ENCODE measurements at regions not wholly inside any gene's neighbourhood (a gene's known extent, or its start where the extent isn't known, plus 50 kb on each side); places are given as distances from the start of the nearest gene placed in this dataset.
"Not testable (repeated sequence)": the region's sequence is repeated elsewhere in the genome, so short reads cannot be mapped to it uniquely, and the experiment has no call there.

DNA sequence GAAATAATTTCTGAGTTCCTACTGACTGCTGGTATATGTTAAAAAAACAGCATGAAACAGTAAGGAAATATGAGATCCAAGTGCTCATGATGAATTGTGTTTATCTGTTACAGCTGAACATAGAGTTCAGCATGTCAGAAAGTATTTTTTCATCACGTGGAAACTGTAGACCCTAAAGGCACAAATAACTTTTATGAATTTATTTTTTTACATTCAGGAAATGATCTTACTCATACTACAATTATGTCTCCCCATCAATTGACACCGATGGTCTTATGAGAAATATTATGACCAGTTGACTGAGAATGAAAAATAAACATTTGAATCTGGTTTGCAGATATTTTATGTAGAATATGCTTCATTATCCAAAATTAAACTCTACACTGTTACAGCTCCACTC lies 283.1 kb upstream of the SPANXN4 start:
- no peak for FAIRE-seq

DNA sequence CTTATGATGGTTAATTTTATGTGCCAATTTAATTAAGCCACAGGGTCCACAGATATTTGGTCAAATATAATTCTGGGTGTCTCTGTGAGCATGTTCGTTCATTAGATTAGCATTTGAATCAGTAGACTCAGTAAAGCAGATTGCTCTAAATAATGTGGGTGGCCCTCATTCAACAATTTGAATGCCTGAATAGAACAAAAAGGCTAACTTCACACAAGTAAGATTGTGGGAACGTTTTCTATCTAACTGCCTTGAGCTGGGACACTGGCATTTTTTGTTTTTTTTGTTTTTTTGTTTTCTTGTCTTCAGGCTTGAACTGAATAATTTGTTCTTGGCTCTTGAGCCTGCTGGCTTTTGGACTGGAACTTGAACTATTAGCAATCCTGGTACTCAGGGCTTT lies 292.4 kb upstream of the SPANXN4 start:
- FAIRE-seq, result no peak

DNA sequence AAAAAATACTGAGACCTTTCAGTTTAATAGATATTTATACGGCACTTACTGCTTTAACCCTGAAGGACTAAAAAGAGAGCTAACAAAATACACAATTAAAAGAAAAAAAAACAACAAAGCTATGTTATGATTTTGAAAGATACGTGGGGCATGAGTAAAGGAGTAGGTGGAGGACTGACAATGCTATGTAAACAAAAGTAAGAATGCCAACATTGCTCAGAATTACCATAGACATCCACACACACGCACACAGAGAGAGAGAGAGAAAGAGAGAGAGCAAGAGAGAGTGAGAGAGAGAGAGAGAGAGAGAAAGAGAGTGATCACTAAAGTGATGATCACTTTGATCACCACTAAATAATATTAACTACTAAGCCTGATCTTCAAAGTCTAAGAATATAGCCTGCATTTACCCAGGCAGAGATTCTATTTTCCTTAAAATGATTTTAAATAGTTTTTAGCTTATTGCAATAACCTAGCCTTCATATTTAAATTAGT lies 313.9 kb upstream of the SPANXN4 start:
- FAIRE-seq, result no peak

DNA sequence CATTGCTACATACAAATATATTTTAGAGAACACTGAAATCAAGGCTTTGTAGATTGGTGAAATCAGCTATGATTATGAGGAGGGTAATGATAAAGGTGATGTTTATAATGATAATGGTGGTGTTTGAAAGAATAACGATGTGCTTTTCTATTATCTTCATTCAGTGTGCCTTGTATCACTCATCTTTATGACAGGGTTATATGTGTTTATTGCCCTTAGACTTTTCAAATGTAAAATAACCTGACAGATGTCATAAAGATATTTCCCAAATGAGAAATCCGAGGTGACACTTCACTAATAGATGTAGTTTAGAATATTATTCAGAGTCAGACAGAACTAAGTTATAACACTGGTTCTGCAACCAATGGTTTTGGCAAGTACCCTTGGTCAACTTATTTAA lies 323.0 kb upstream of the SPANXN4 start:
- FAIRE-seq, result no peak

DNA sequence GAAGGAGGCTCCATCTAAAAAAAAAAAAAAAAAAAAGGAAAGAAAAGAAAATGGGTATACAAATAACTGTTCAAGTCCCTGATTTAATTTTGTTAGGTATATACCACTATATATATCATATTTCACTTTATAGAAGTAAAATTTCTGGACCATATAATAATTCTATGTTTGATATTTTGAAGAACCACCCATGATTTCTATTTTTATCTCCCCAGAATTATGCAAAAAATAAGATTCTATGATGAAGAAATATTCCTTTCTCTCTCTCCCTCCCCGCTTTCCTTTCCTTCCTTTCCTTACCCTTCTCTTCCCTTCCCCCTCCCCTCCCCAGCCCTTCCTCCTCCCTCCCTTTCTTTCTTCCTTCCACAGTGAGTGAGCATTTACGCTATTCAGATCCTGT lies 337.5 kb upstream of the SPANXN4 start:
- FAIRE-seq, result no peak

DNA sequence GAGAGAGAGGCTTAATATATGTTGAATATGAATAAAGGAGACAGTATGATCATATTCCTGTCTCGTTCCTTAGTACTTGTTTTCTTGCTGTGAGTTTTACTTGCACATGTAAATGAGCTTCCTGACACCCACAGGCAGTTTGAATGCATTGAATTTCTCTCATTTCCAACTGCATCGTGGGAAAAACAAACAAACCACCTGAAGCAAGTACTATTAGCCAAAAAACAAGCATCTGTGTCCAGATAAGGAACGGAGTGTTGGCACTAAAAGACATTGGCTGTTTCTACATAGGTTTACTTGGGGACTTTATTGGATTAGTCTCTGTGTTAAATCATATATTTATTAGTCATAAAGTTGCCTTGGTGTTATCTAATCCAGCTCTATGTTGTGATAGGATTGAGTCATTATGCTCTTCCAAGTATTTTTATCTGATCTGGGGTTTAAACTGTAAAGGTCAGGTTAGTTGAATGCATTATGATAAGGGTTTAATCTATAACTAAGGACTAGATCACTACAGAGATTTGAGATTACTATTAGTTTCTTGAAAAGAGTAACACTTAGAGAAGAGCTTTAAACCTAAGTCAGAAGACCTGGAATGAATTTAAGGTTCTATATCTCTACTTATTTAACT lies 339.0 kb upstream of the SPANXN4 start:
- FAIRE-seq, result no peak

DNA sequence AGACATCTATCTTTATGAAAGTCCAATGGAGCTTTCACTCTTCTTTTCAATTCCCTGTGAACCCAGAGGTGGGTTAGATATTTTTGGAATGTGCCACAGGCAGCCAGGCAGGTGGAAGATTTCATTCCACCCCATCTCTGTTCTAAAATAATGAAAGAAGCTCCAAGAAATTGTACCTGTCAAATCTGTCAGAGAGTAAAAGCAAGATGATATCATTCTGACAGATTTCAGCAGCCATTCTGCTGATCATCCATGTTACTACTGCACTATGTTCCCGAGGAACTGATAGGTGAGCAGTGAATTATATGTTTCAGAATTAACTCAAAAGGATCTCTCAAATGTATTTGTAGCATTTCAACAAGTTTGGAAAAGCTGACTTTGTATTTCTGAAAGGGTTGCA lies 339.5 kb upstream of the SPANXN4 start:
- no peak for FAIRE-seq

DNA sequence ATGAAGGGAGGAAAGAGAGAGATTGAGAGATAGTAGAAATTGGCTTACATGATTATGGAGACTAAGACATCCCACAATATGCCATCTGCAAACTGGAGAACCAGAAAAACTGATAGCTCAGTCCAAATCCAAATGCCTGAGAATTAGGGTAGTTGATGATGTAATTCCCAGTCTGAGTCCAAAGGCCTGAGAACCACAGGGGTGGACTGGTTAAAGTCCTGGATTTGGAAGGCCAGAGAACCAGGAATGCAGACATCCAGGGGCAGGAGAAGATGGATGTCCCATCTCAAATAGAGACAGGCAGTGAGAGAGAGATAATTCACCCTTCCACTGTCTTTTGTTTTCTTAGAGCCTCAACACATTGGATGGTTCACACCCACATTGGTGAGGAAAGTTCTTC lies 345.7 kb upstream of the SPANXN4 start:
- no peak for FAIRE-seq

DNA sequence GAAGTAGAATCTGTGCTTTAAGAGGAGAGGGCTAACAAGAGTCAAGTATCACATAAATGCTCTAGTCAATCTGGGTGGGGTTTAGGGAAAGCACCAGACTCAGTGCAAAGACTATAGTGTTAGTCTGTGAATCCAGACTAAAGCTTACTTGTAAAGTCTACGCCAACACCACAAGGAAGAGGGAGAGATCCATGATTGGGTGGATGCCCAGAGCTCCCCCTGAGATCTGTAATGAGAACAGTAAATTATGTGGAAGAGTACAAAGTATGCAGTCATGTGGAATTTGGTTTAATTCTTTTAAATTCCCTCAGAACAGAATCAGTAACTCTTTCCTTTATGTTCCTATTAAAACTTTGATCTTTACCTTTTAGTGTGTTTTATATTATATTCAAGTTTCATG lies 354.7 kb upstream of the SPANXN4 start:
- FAIRE-seq, result no peak

DNA sequence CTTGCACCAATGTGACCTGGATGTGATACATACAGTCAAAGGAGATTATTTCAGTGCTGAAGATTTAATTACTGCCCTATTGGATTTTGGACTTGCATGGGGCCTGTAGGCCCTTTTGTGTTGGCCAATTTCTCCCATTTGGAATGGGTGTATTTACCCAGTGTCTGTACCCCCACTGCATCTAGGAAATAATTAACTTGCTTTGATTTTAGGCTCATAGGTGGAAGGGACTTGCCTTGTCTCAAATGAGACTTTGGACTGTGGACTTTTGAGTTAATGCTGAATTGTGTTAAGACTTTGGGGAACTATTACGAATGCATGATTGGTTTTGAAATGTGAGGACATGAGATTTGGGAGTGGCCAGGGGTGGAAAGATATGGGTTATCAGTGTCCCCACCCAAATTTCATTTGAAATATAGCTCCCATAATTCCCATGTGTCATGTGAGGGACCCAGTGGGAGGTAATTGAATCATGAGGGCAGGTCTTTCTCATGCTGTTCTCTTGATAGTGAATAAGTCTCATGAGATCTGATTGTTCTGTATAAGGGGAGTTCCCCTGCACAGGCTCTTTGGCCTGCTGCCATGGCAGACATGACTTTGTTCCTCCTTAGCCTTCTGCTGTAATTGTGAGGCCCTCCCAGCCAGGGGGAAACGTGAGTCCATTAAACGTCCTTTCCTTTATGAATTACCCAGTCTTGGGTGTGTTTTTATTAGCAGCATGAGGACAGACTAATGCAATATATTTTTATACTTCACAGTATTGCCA lies 362.2 kb upstream of the SPANXN4 start:
- FAIRE-seq, result no peak

DNA sequence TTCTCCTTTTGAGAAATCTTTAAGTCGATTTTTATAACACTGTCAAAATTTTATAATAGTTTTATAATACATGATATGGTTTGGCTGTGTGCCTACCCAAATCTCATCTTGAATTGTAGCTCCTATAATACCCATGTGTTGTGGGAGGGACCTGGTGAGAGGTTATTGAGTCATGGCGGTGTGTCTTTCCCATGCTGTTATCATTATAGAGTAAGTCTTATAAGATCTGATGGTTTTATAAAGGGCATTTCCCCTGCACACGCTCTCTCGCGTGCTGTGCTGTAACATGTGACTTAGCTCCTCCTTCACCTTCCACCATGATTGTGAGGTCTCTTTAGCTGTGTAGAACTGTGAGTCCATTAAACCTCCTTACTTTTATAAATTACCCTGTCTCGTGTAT lies 364.0 kb upstream of the SPANXN4 start:
- no peak for FAIRE-seq

DNA sequence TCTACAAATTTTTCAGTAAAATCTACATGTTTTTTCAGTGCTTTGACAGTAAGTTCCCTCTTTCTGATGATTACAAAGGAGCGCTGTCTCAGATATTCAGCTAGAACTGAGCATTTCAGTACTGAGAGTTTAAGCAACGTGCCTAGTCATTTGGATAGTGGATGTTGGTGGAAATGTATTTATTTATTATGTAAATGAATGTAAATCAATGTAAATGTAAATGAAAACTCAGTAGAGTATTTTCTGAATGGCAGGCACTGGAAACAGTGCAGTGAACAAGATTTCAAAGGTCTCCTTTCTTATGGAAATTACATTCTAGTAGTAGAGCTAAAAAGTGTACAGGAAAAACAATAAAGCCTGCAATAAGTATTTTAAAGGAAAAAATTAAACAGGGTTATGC lies 370.2 kb upstream of the SPANXN4 start:
- no peak for FAIRE-seq

DNA sequence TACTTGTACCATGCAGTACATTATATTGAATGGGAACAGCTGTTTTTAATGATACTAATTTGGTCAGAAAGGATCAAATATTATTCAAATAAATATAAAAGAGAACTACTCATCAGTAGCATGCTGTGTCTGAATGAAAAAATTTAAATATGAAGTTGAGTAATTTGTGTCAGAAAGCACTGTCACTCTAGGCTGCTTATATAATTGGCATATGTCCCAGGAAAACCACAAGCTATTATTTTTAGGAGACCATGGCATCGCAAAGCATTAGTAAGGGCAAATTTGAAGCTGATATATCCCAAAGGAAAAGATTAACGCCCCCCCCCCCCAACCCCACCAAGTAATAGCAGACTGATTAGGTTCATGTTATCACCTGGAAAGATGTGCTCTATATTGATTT lies 388.5 kb upstream of the SPANXN4 start:
- FAIRE-seq, result no peak

DNA sequence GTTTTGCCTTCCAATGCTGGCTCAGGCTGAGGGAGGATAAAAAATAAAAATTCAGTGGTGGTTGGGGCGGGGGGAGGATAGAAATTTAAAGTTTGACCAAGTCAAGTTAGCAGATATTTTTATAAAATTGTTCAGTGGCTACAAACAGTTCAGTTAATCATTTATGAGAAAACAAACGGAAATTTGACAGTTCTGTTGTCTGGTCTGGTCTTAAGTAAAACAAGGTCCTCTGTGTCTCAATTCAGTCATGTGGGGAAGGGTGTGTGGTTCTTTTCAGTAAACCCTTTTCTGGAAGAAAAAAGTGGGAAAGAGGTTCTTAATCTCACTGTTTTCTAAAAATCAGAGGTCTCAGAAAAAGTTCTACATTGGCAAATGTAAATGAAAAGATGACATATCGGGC lies 409.1 kb upstream of the SPANXN4 start:
- FAIRE-seq, result no peak

DNA sequence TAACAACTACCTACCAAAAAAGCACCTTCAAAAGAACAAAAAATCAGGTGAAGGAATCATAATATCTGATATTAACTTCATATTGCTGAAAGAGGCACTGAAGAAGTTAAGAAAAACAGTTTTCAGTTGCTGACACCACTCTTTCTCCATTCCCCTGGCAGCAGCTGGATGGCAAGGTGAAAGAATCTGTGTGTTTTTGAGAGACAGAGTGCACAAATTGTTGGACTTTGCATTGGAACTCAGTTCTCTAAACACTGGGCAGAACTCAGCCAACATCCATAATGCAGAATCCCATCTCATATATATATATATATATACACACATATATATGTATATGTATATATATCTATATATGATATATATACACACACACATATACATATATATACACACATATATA lies 408.3 kb upstream of the MAGEC2 start:
- FAIRE-seq, result no peak

DNA sequence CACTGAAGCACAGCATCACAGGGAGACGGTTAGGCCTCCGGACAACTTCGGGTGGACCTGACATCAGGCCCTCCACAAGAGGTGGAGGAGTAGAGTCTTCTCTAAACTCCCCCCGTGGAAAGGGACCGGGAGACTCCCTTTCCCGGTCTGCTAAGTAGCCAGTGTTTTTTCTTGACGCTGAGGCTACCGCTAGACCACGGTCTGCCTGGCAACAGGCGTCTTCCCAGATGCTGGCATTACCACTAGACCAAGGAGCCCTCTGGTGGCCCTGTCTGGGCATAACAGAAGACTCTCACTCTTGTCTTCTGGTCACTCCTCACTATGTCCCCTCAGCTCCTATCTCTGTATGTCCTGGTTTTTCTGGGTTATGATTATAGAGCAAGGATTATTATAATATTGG lies 401.5 kb upstream of the MAGEC2 start:
- not testable (repeated sequence) for FAIRE-seq

DNA sequence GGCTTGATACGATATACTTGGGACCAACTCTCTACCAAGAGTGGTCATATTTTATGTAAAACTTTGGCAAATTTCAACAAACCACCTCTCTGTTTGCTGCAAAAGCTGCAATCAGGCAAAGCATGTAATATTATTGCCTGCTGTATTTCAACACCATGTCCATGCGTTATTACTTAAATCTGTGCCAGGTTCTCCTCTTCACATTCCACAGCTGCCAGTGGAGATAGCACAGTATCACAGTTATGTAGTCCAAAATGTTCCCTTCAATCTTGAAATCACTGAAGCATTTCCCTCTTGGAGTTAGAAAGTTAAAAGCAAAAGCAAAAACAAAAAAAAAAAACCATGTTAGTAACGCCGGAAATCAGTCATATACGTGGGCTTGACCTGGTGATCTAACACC lies 396.7 kb upstream of the MAGEC2 start:
- FAIRE-seq, result no peak

DNA sequence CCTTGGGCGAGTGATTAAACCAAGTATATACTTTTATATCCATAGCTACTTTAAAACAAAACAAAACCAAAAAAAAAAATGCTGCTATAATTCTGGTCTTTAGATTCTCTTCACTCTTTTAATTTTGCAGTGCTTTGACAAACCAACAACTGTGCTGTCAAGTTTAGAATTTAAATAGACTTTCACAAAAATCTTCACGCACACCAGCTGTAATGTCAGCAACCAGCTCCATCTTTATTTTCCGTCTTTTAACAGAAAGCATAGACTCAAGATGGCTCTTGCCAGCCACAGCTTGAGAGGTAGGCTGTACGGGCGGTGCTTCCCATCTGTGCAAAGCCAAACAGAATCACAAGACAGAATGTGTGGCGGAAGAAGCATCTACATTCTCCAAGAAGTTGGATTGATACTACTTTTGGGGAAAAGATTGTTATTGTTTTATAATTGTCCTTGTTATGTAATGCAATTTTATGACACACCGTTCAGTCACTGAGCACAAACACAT lies 388.3 kb upstream of the MAGEC2 start:
- FAIRE-seq, result no peak

DNA sequence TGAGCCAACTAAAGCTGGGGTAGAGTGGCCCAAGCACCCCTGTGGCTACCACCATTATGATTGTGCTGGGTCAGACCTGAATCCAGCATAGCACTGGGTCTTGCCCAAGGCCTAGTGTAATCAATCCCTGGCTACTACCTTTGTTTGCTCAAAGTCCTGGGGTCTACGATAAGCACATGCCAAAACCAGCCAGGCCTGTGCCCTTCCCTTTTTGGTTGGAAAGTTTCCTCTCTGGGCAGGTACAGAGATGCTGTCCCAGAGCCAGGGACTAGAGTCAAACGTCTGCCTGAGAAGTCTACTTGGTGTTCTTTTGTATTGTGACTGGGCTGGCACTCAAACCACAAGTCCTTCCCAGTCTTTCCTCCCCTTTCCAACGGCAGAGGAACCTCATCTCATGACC lies 371.5 kb upstream of the MAGEC2 start:
- no peak for FAIRE-seq

DNA sequence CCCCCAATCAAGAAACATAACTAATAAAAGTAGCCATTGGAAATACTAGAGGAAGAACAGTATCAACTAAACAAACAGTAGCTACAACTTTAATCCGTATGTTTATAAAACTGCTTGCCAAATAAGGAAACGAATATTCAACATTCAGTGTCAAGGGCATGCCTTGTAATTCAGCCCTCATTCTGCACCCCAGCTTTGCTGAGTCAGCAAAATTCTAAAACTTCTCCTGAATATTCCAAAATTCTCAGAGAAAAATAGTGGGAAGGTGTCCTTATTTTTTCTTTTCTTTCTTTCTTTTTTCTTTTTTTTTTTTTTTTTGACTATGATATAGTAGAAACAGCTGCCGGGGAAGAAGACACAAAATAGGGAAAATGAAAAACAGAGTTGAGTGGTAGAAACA lies 344.8 kb upstream of the MAGEC2 start:
- no peak for FAIRE-seq

DNA sequence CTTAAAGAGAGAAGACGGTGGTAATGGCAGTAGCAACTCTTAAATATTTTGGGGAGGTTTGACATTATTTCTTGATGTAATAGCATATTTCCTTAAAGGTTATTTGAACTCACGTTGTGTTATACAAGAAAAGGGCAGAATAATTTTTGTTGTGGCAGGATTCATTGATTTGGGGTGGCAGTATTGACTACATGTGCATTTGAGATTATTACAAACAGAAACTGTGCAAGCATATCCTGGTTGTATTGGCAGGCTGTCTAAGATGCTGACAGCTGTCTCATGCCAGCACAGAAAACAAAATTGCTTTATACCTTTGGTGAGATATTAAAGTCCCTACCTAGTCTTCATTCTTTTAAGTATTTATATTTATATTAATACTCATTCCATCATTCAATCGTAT lies 300.7 kb upstream of the MAGEC2 start:
- no peak for FAIRE-seq

DNA sequence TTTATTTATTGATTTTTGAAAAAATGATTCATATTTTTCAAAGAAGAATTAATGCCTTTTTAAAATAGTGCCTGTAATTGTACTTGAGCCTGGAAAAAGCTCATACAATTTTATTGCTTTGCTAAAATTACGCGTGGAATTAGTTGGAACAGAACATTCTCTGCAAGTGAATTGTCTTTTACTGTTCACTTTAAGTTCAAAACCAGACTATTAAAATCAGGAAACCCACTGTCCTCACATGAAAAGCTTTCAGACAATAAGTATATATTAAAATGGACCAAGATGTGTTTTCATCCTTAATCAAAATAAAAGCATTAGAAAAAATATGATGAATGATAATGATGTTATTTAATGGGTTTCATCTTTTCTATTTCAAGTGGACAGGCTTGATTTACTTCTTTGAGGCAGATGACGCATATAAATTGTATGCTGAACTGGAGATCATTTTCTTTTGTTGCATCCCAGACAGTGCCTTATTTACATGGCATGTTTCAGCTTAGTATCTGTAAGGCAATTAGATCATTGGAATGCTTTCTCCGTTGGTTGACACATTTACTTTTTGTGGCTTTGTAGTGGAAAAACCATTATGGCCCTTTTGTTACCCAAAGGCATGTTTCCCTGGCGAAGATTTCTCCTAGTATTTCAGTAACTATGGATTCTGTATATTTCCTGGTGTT lies 299.0 kb upstream of the MAGEC2 start:
- FAIRE-seq, result no peak

DNA sequence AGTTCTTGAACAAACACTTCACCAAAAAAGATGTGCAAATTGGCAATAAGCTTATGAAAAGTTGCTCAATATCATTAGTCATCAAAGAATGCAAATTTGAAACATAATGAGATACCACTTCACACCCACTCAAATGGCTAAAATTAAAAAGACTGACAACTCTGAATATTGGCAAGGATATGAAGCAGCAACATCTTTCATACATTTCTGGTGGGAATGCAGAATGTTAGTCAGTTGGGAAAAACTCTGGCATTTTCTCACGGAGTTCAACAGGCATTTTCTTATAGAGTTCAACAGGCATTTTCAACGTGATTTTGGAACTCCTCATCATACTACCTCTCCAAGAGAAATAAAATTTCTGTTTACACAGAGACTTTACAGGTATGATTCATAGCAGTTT lies 297.4 kb upstream of the MAGEC2 start:
- no peak for FAIRE-seq

DNA sequence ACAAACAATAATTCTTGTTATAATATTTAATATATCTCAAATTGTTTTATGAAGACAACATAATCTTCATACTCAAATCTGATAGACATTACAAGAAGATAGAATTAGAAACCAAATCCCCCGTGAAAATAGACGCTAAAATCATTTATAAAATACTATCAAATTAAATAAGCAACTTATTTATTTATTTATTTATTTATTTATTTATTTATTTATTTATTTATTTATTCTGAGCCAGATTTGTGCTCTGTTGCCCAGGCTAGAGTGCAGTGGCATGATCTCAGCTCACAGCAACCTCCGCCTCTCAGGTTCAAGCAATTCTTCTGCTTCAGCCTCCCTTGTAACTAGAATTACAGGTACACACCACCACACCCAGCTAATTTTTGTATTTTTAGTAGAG lies 294.9 kb upstream of the MAGEC2 start:
- FAIRE-seq, result peak; percentile 49

Measured in A204.1 (cell line).